ENCODE measurements at regions not wholly inside any gene's neighbourhood (a gene's known extent, or its start where the extent isn't known, plus 50 kb on each side); places are given as distances from the start of the nearest gene placed in this dataset.
"Not testable (repeated sequence)": the region's sequence is repeated elsewhere in the genome, so short reads cannot be mapped to it uniquely, and the experiment has no call there.

GRCh38 chr5:122656160-122656559 is 118.7 kb upstream of the SNX2 start:
- DNase-seq (ENCODE audit: low read depth) (peak; percentile 32), FAIRE-seq (no peak)
- no peaks in the 10 kb centered on the region for H3K36me3 ChIP-seq (ENCODE audit: control insufficient read depth, insufficient read depth, low read length)
- no peaks in the 10 kb centered on the region for H3K27me3 ChIP-seq (ENCODE audit: control insufficient read depth, insufficient read depth, low read length)
- no peak overlapping the region for H3K4me3 ChIP-seq (ENCODE audit: low read depth, low read length)
- TF ChIP-seq CTCF (IDR thresholded peaks at IDR 0.05; ENCODE audit: insufficient read depth, low read length, severe bottlenecking): no peak

- no peak for DNase-seq (ENCODE audit: low read depth)
- Histone ChIP-seq H3K36me3 (ENCODE audit: control insufficient read depth, insufficient read depth, low read length) (no peaks in the 10 kb centered on the region), H3K4me3 (ENCODE audit: low read depth, low read length) (no peak overlapping the region), H3K27me3 (ENCODE audit: control insufficient read depth, insufficient read depth, low read length) (no peaks in the 10 kb centered on the region)
- FAIRE-seq: no peak
- TF ChIP-seq CTCF (IDR thresholded peaks at IDR 0.05; ENCODE audit: insufficient read depth, low read length, severe bottlenecking): no peak
Observed at GRCh38 chr5:122656577-122656976, 118.3 kb upstream of the SNX2 start.

GRCh38 chr5:122661496-122662180 is 113.2 kb upstream of the SNX2 start:
- H3K36me3 ChIP-seq (ENCODE audit: control insufficient read depth, insufficient read depth, low read length): no peaks in the 10 kb centered on the region
- no peaks in the 10 kb centered on the region for H3K27me3 ChIP-seq (ENCODE audit: control insufficient read depth, insufficient read depth, low read length)
- no peak overlapping the region for H3K4me3 ChIP-seq (ENCODE audit: low read depth, low read length)
- peak; percentile 17 for DNase-seq (ENCODE audit: low read depth)
- no peak for TF ChIP-seq CTCF (IDR thresholded peaks at IDR 0.05; ENCODE audit: insufficient read depth, low read length, severe bottlenecking)
- FAIRE-seq: no peak

- no peaks in the 10 kb centered on the region for H3K36me3 ChIP-seq (ENCODE audit: control insufficient read depth, insufficient read depth, low read length)
- TF ChIP-seq CTCF (IDR thresholded peaks at IDR 0.05; ENCODE audit: insufficient read depth, low read length, severe bottlenecking): no peak
- DNase-seq (ENCODE audit: low read depth) (no peak), FAIRE-seq (no peak)
- H3K27me3 ChIP-seq (ENCODE audit: control insufficient read depth, insufficient read depth, low read length): no peaks in the 10 kb centered on the region
- no peak overlapping the region for H3K4me3 ChIP-seq (ENCODE audit: low read depth, low read length)
Observed at GRCh38 chr5:122665051-122665450, 109.8 kb upstream of the SNX2 start.

GRCh38 chr5:122668552-122668951 is 106.3 kb upstream of the SNX2 start:
- no peak for TF ChIP-seq CTCF (IDR thresholded peaks at IDR 0.05; ENCODE audit: insufficient read depth, low read length, severe bottlenecking)
- Histone ChIP-seq H3K27me3 (ENCODE audit: control insufficient read depth, insufficient read depth, low read length) (no peaks in the 10 kb centered on the region), H3K4me3 (ENCODE audit: low read depth, low read length) (no peak overlapping the region), H3K36me3 (ENCODE audit: control insufficient read depth, insufficient read depth, low read length) (no peaks in the 10 kb centered on the region)
- FAIRE-seq (no peak), DNase-seq (ENCODE audit: low read depth) (no peak)

GRCh38 chr5:122669709-122670108 is 105.2 kb upstream of the SNX2 start:
- H3K36me3 ChIP-seq (ENCODE audit: control insufficient read depth, insufficient read depth, low read length); DNase-seq (ENCODE audit: low read depth); H3K27me3 ChIP-seq (ENCODE audit: control insufficient read depth, insufficient read depth, low read length); FAIRE-seq; H3K4me3 ChIP-seq (ENCODE audit: low read depth, low read length): not testable (repeated sequence)

Measured in bronchial epithelial cell (primary cell).